Activated B cell treated with CpG ODN at 0.5 μM for 24 hours (primary cell): ENCODE measurements at regions not wholly inside any gene's neighbourhood (a gene's known extent, or its start where the extent isn't known, plus 50 kb on each side); places are given as distances from the start of the nearest gene placed in this dataset.

Source experiments
- ATAC-seq: fragments of 200-7000 bp; cut with Tn5 transposase; one replicate; pipeline ENCODE4 v1.10.0; 2021; ENCODE audit warnings: low read depth, mild to moderate bottlenecking, moderate library complexity
- CTCF ChIA-PET: fragments of 350-600 bp; sonication (Branson Sonifier 250); formaldehyde crosslinking; loops from one replicate; lab custom pipeline; 2021; ENCODE audit warnings: antibody characterized with exemption; lab: Charles Lee
- POLR2A ChIA-PET: fragments of 350-600 bp; sonication (Branson Sonifier 250); formaldehyde crosslinking; loops from one replicate; lab custom pipeline; 2021; ENCODE audit warnings: antibody characterized with exemption; lab: Charles Lee
- DNase-seq: peaks from one replicate; pipeline ENCODE4 v3.0.0; 2022
- H3K27ac Mint-ChIP-seq: one replicate; pipeline ENCODE4 v1.8.0; 2020; ENCODE audit warnings: mixed read lengths
- H3K27me3 Mint-ChIP-seq: one replicate; pipeline ENCODE4 v1.8.0; 2021; ENCODE audit warnings: mixed read lengths
- H3K36me3 Mint-ChIP-seq: one replicate; pipeline ENCODE4 v1.8.0; 2021; ENCODE audit warnings: low read depth, mixed read lengths
- H3K4me1 Mint-ChIP-seq: one replicate; pipeline ENCODE4 v1.8.0; 2021; ENCODE audit warnings: mixed read lengths
- H3K4me3 Mint-ChIP-seq: one replicate; pipeline ENCODE4 v1.8.0; 2020; ENCODE audit warnings: mild to moderate bottlenecking, mixed read lengths
- H3K9me3 Mint-ChIP-seq: one replicate; pipeline ENCODE4 v1.8.0; 2020; ENCODE audit warnings: mixed read lengths
- intact Hi-C: fragments of 100-400 bp; cut with micrococcal nuclease; formaldehyde crosslinking; loops from one replicate; pipeline ENCODE4 v1.15.1; 2024
- TF ChIP-seq, protein P1 (sequence below): fragments of 200-600 bp; IDR thresholded peaks from one replicate; pipeline ENCODE4 v1.8.0; 2022; ENCODE audit warnings: antibody characterized with exemption, mild to moderate bottlenecking

DNA sequence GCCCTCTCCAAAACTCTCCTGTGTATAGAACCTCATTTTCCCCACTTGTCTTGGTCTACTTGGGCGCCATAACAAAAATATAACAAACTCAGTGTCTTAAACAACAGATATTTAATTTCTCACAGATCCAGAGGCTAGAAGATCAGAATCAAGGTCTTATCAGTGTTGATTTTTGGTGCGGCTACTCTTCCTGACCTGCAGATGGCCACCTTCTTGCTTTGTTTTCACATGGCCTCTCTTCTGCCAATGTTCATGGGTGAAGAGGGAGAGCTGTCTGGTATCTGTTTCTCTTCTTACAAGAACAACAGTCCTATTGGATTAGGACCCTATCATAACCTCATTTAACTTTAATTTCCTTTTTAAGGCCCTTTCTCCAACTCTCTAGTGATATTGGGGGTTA is 177.3 kb downstream of the PABPC4L start:
- no peak for DNase-seq
- Mint-ChIP-seq H3K27ac (no peak overlapping the region), H3K4me3 (no peak overlapping the region), H3K27me3 (no peaks in the 10 kb centered on the region), H3K36me3 (no peaks in the 10 kb centered on the region), H3K9me3 (peaks cover 4% of the 10 kb centered on the region), H3K4me1 (no peaks in the 10 kb centered on the region)
- ChIA-PET POLR2A (no interaction called here), CTCF (no interaction called here)
- ATAC-seq: no peak
- intact Hi-C loops: no loop called here
- TF ChIP-seq, protein P1, sequence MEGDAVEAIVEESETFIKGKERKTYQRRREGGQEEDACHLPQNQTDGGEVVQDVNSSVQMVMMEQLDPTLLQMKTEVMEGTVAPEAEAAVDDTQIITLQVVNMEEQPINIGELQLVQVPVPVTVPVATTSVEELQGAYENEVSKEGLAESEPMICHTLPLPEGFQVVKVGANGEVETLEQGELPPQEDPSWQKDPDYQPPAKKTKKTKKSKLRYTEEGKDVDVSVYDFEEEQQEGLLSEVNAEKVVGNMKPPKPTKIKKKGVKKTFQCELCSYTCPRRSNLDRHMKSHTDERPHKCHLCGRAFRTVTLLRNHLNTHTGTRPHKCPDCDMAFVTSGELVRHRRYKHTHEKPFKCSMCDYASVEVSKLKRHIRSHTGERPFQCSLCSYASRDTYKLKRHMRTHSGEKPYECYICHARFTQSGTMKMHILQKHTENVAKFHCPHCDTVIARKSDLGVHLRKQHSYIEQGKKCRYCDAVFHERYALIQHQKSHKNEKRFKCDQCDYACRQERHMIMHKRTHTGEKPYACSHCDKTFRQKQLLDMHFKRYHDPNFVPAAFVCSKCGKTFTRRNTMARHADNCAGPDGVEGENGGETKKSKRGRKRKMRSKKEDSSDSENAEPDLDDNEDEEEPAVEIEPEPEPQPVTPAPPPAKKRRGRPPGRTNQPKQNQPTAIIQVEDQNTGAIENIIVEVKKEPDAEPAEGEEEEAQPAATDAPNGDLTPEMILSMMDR: no peak

DNA sequence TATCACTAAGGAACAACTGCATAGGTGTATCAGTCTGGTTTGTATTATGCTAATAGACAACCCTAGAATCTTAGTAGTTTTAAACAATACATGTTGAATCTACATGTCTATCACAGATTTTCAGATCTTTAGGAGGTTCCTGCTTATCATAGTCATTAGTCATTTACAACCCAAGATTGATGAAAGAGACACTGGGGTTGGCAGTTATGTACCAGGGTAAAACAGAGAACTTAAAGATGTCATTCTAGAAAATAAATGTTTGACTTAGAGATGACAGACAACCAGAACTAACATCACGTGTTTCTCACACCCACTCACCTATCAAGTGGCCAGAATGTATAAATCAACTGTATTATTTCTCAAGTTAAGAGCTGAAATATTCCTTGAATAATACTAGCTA is 181.9 kb downstream of the PABPC4L start:
- H3K4me3 Mint-ChIP-seq: no peak overlapping the region
- H3K27ac Mint-ChIP-seq: no peak overlapping the region
- CTCF ChIA-PET: no interaction called here
- ATAC-seq: no peak
- intact Hi-C loops: no loop called here
- H3K4me1 Mint-ChIP-seq: no peaks in the 10 kb centered on the region
- TF ChIP-seq, protein P1: no peak
- no peaks in the 10 kb centered on the region for H3K27me3 Mint-ChIP-seq
- no peak for DNase-seq
- H3K9me3 Mint-ChIP-seq: peaks cover 4% of the 10 kb centered on the region
- POLR2A ChIA-PET: no interaction called here
- H3K36me3 Mint-ChIP-seq: no peaks in the 10 kb centered on the region

DNA sequence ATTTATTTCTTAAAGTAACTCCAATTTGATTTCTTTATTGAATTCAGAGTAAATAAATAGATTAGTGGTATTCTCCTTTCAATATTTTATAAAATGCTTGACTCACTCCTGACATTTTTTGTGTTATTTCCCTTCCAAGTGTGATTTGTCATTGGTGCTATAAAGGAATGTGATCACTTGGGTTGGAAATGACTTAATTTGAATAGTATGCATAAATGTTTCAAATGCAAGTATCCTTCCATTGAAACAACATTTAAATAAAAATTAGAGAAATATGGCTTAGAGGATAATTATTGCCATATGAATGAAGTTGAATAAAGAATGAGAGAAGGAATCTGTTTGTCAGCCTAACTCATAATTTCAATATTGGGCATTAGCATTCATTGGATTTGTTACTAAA is 182.7 kb downstream of the PABPC4L start:
- H3K36me3 Mint-ChIP-seq: no peaks in the 10 kb centered on the region
- H3K4me3 Mint-ChIP-seq: no peak overlapping the region
- H3K27ac Mint-ChIP-seq: no peak overlapping the region
- ChIA-PET CTCF (no interaction called here), POLR2A (no interaction called here)
- intact Hi-C loops: no loop called here
- DNase-seq (no peak), ATAC-seq (no peak)
- H3K4me1 Mint-ChIP-seq: no peaks in the 10 kb centered on the region
- H3K27me3 Mint-ChIP-seq: no peaks in the 10 kb centered on the region
- TF ChIP-seq, protein P1: no peak
- H3K9me3 Mint-ChIP-seq: peaks cover 5% of the 10 kb centered on the region

DNA sequence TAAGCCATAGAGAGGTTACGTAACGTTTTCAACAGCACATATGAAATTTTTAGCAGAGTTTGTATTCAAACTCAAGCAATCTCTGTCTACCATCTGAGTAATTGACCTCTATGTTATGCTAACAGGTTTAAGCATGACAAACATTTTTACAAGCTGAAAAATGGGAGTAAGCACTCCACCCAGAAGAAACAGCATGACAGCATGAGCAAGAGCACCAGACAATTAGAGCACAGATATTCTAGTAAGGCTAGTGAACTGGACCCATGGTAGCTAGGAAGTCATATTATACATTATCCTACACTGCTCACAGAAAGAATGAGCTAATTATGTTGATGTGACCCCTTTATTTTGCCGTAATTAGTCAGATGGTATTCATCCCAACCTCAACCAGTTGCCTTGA is 200.5 kb downstream of the PABPC4L start:
- Mint-ChIP-seq H3K4me3 (no peak overlapping the region), H3K36me3 (no peaks in the 10 kb centered on the region), H3K27ac (no peak overlapping the region), H3K4me1 (no peaks in the 10 kb centered on the region), H3K9me3 (no peaks in the 10 kb centered on the region), H3K27me3 (no peaks in the 10 kb centered on the region)
- TF ChIP-seq, protein P1: no peak
- DNase-seq (no peak), ATAC-seq (no peak)
- intact Hi-C loops: no loop called here
- POLR2A ChIA-PET: no interaction called here
- CTCF ChIA-PET: no interaction called here

DNA sequence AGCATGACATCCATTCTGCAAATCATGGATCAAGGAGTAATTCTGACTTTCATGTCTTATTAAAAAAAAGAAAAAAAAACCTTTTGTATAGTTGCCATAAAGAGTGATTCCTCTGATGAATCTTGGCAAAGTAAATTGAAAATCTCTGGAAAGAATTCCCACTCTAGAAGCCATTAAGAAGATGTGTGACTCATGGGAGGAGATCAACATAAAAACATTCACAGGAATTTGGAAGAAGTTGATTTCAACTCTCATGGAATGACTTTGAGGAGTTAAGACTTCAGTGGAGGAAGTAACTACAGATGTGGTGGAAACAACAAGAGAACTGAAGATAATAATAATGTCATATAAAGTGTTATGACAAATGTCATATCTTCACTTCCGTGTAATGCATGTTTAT is 204.2 kb downstream of the PABPC4L start:
- ATAC-seq (no peak), DNase-seq (no peak)
- ChIA-PET POLR2A (no interaction called here), CTCF (no interaction called here)
- intact Hi-C loops: no loop called here
- Mint-ChIP-seq H3K4me3 (no peak overlapping the region), H3K9me3 (peaks cover 9% of the 10 kb centered on the region), H3K27me3 (no peaks in the 10 kb centered on the region), H3K4me1 (no peaks in the 10 kb centered on the region), H3K27ac (no peak overlapping the region), H3K36me3 (no peaks in the 10 kb centered on the region)
- TF ChIP-seq, protein P1: no peak
